Skeletal muscle cell (primary cell): ENCODE measurements at regions not wholly inside any gene's neighbourhood (a gene's known extent, or its start where the extent isn't known, plus 50 kb on each side); places are given as distances from the start of the nearest gene placed in this dataset.
"Not testable (repeated sequence)": the region's sequence is repeated elsewhere in the genome, so short reads cannot be mapped to it uniquely, and the experiment has no call there.

Experiments used
- DNase-seq: peaks from one replicate; pipeline ENCODE4 v3.0.0-alpha.2; 2010; ENCODE audit warnings: low read depth
- H3K4me3 ChIP-seq: 2 replicates; pipeline ENCODE4 v1.5.1; 2011; ENCODE audit warnings: low read depth, mild to moderate bottlenecking, control low read depth, low read length, moderate library complexity

DNA sequence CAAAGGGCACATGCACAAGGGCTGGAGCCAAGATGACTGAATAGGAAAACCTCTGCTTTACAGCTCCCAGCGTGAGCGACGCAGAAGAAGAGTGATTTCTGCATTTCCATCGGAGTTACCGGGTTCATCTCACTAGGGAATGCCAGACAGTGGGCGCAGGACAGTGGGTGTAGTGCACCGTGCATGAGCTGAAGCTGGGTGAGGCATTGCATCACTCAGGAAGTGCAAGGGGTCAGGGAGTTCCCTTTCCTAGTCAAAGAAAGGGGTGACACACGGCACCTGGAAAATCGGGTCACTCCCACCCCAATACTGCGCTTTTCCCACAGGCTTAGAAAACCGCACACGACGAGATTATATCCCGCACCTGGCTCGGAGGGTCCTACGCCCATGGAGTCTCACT is 64.5 kb upstream of the HTR1E start:
- not testable (repeated sequence) for H3K4me3 ChIP-seq, DNase-seq

DNA sequence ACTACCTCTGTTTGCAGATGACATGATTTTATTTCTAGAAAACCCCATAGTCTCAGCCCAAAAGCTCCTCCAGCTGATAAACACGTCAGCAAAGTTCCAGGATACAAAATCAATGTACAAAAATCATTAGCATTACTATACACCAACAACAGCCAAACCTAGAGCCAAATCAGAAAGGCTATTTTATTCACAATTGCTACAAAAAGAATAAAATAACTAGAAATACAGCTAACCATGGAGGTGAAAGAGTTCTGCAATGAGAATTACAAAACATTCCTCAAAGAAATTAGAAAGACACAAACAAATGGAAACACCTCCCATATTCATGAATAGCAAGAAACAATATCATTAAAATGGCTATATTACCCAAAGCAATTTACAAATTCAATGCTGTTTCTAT is 65.6 kb upstream of the HTR1E start:
- no peak for DNase-seq
- no peak overlapping the region for H3K4me3 ChIP-seq

DNA sequence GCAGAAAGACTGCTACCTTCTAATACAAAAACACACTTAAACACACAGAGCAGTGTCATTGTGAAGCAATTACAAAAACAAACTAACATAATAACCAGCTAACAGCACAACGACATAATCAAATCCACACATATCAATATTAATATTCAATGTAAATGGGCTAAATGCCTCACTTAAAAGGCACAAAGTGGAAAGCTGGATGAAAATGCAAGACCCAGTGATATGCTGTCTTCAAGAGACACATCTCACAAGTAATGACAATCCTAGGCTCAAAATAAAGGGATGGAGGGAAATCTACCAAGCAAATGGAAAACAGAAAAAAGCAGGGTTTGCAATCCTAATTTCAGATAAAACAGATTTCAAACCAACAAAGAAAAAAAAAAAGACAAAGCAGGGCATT is 67.8 kb upstream of the HTR1E start:
- DNase-seq = no peak
- H3K4me3 ChIP-seq = no peak overlapping the region

DNA sequence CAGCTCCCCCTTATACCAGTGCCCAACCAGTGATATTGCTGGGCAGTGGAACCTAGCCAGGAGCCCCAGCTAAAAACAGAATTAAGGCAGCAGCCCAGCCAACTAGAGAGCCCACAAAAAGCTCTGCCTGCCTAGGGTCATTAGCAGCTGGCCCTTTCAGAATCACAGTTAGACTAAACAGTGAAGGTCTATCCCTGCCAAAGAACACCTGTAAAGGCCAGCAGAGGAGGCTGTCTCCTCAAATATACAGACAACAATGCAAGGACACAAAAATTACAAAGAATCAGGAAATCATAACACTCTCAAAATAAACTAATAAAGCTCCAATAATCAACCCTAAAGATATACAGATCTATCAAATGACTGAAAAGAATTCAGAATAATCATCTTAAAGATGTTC is 77.8 kb upstream of the HTR1E start:
- H3K4me3 ChIP-seq = no peak overlapping the region
- DNase-seq = no peak

DNA sequence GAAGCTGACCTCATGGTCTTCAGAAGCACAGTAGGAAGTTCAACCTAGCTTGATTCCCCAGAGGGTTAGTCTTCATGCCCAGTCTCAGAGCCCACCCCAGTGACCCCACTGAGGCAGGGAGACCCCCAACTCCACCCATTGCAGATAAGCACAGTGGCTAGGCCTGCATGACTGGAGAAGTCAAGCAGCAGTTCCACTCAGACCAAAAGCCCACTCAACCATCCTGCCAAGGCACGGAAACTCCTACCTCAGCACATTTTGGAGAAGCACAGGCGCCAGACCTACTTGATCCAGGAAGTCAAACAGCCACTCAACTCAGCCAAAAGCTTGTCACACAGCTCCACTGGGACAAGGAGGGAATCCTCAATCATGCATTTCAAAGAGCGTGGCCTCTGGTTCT is 78.4 kb upstream of the HTR1E start:
- no peak overlapping the region for H3K4me3 ChIP-seq
- no peak for DNase-seq

DNA sequence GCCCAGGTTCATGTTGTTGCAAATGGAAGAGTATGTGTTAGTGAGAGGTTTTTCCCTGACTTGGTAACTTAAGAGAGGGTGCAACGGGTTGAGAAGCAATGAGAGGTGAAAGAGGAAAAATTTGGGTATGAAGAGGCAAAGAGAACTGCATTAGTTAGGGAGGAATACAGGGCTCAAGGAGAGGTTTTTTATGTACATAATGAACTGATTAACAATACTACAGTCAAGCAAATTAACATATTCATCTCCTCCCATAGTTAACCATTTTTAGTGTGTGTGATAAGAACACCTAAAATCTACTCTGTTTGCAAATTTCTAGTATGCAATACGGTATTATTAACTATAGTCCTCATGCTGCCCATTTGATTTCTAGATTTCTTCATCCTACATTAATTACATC is 79.5 kb upstream of the HTR1E start:
- DNase-seq = no peak
- H3K4me3 ChIP-seq = no peak overlapping the region

DNA sequence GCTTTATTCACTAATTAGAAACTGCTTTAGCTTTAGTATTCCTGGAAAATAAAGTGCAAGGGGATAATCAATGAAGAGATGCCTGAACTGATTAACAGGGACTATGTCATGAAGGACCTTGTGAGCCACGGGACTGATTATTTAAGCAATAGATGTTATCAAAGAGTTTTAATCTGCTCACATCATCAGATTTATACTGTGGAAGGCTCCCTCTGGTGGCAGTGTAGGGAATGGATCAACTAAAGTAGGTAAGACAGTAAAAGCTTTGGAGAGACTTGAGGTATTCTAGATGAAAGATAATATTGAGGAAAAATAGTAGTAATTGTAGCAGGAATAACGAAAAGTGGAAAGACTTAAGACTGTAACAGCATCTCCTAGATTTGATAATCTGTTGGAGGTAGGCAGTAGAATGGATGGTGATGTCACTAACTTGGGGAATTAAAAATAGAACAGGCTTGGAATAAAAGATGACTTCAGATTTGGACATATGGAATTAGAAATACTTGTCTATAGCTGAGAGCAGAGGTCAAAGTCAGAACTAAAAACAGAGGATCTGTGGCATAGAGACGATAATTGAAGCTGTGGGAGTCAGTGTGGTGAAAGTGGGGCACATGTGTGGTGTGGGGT is 80.3 kb upstream of the HTR1E start:
- no peak overlapping the region for H3K4me3 ChIP-seq
- DNase-seq = no peak

DNA sequence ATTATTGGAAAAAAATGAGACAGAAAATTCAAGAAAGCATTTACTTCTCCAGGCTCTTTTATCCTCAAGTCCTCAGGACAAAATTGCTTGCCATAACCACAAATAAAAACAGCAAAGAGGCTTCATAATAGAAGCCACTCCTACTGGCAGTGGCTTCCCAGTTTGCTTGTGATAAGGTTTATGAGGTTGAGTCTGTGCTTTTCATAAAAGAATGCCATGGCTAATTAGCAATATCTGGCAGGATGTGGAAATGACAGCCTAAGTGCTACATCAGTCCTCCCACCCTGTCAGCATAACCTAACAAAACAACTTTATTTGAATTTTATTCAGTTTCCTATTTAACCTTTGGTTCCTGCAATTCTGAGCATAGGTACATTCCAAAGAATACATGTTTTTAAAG is 80.9 kb upstream of the HTR1E start:
- DNase-seq = no peak
- H3K4me3 ChIP-seq = no peak overlapping the region

DNA sequence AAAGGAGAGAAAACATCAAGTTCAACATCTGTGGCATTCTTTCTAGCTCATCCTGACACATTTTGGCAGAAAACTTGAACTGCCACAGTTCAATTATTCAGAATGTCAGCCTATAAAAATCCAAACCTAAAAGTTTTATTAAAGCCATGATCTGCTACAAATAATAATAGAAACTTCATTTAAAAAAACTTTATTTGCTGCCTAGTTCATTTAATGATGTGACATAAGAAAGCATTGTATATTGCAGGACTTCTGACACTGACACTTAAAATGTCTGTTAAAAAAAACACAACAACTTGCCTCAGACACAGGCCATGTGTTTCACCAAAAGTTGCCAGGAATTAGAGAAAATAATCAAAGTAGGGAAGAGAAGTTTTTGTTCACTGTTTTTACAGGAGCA is 88.3 kb upstream of the HTR1E start:
- no peak for DNase-seq
- no peak overlapping the region for H3K4me3 ChIP-seq

DNA sequence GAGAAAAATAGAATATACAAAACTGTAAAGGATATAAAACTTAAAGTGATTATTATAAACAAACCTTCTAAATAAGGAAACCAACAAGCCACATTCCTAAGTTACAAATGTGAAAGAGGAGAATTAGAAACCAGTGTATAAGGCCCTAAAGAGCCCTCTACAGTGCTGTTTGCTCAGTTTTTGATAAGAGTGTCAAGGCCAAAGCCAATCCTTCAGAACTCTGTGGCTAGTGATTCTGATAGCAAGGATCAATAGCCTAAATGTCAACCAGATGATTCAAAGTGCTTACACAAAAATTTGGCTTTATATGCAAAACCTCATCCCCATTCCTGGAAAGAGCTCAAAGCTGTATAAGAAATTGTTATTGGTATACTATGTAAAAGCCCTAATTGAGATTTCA is 104.6 kb upstream of the HTR1E start:
- no peak for DNase-seq
- no peak overlapping the region for H3K4me3 ChIP-seq

DNA sequence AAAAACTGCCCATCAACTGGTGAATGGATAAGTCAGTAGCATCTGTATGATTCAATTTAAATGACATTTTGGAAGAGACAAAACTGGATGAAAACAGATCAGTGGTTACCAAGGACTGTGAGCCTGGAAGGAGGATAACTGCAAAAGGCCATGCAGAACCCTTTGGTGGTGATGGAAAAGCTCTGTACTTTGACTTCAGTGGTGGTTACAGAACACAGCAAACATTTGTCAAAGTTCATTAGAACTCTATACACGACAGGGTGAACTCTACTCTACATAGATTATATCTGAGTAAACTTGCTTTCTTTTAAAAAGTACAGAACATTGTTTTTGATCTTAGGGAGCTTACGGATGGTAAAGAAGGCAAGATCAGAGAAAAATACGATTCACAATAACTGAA is 111.9 kb upstream of the HTR1E start:
- DNase-seq = no peak
- no peak overlapping the region for H3K4me3 ChIP-seq

DNA sequence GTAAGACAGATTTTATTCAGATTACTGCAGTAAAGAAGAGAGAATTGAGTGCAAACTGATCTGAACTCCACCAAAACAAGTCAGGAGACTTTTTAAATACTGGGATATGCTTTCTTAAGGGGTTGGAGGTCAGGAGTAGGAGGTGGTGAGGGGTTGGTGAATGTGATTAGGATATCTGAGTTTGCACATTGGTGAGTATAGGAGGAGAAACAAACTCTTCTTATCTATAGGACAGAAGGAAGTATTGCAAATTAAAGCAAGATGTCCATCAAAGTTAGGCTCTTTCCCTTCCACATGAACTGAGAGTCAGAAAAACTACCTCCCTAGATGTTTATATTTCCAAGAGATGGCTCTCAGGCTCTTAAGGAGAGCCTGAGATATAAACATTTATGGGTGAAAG is 114.6 kb upstream of the HTR1E start:
- DNase-seq = no peak
- H3K4me3 ChIP-seq = no peak overlapping the region

DNA sequence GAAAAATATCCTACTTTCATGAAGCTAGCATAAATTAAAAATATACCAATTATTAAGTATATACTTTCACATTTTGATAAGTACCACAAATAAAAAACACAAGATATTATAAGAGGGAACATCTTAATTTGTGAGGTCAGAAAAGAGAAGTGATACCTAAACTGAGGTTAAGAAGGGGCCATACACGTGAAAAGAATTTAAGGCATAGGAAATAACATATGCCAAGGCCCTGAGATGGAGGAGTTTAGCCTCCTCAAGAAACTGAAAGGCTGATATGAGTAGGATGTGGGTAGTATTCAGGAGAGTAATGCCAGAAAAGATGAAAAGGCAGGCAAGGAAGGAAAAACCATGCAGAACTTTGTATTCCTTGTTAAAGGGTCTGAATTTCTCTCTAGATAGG is 116.6 kb upstream of the HTR1E start:
- no peak overlapping the region for H3K4me3 ChIP-seq
- no peak for DNase-seq

DNA sequence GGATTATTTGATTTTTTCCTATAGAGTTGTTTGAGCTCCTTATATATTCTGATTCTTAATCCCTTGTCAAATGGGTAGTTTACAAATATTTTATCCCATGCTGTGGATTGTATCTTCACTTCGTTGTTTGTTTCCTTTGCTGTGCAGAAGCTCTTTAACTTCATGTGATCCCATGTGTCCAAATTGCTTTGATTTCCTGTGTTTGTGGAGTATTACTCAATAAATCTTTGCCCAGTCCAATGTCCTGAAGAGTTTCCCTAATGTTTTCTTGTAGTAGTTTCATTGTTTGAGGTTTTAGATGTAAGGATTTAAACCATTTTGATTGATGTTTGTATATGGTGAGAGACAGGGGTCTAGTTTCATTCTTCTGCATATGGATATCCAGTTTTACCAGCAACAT is 143.7 kb upstream of the HTR1E start:
- DNase-seq = no peak
- no peak overlapping the region for H3K4me3 ChIP-seq

DNA sequence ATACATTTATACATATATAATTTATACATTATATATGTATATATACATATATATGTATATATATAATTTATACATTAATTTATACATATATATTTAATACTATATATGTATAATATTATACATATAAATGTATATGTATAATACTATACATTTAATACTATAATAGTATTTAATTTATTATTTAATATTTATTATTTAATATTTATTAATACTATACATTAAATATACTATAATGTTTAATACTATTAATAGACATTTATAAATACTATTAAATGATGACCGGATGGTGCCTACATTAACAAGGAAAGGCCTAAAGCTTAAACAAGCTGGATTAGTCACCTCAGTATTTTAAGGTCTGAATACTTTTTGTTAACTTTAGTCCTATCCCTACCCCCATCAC is 145.9 kb upstream of the HTR1E start:
- no peak overlapping the region for H3K4me3 ChIP-seq
- no peak for DNase-seq

DNA sequence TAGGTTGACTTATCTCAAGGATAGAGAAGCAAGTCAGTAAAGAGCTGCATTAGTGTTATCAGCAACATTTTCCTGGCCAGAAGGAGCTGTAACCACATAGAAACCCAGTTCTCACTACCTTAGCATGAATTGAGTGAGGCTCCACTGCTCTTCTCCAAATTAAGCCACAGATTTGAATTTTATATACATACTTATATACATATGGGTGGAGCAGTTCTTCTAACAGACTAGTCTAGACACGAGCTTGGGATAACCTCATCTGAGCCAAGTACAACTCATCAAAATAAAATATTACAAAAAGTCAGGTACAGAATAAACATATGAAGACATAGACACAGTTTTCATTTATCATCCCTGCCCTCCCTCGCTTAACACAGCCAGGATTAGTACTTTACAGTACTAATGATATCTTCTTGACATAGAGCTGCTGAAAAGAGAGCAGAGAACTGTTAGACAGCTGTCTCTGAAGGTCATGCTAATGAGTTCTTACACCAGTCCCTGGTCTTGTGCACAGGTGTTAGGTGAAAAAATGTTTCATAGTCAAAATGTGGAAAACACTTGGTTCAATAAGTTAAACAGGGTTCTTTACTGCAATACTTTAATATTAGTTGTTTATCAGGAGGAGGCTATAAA is 147.4 kb upstream of the HTR1E start:
- no peak for DNase-seq
- no peak overlapping the region for H3K4me3 ChIP-seq

DNA sequence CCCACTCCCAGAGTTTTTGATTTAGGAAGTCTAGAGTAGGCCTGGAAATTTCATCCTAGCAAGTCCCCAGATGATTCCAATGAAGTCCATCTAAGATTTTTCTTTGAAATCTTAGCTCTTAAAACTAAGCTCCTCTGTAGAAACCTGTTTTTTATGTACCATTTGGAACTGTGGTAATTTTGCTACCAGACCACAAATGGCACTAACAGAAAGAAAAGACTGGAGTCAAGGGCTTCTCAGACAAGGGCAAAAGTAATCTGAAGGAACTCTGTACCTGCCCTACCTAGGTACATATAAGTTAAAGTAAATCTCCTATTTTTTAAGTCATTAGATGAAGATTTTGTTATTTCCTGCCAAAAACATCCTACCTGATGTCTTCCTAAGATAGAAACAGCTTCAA is 155.0 kb upstream of the HTR1E start:
- no peak for DNase-seq
- no peak overlapping the region for H3K4me3 ChIP-seq

DNA sequence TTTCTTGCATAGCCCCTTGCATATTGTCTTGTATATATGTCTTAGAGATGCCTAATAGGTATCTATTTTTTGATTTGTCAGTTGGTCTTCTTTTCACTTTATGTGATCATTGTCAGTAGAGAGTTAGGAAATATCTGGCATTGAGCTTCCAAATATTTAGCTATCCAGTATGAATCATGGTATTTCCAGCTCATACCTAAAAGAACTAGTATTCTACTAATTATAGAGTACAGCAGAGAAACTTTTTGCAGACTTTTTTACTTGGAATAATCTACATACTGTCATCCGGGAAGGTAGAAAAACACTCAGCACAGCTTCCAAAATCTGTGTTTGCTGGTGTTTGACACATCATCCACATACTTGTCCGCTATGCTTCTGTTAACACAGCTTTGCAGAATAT is 156.4 kb upstream of the HTR1E start:
- no peak for DNase-seq
- H3K4me3 ChIP-seq = no peak overlapping the region

DNA sequence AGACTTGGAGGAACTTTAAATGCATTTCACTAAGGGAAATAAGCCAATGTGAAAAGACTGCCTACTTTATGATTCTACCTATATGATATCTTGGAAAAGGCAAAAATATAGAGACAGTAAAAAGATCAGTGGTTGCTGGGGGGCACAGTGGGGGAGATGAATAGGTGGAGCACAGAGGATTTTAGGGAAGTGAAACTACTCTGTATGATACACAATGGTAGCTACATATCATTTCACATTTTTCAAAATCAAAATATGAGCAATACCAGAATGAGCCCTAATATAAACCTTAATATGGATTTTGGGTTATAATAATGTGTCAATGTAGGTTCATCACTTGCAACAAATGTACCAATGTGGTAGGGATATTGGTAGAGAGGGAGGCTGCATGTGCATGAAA is 161.4 kb upstream of the HTR1E start:
- no peak overlapping the region for H3K4me3 ChIP-seq
- DNase-seq = no peak

DNA sequence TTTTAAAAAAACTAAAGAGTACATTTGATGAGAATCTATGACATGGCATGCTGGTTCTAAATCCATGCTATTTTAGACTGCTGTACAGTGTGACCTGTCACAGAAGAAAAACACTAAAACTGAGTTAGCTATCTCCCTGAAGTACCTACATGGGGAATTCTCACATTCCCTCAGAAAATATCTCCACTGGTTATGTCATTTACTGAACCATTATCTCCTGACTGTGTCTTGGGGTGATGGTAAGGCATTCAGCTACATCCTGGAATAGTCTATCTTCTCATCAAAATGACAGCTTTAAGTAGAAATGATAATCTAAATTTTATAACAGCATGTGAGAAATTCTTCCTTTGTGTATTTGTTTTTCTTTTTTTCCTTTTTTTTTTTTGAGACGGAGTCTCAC is 172.1 kb upstream of the HTR1E start:
- H3K4me3 ChIP-seq = no peak overlapping the region
- no peak for DNase-seq

DNA sequence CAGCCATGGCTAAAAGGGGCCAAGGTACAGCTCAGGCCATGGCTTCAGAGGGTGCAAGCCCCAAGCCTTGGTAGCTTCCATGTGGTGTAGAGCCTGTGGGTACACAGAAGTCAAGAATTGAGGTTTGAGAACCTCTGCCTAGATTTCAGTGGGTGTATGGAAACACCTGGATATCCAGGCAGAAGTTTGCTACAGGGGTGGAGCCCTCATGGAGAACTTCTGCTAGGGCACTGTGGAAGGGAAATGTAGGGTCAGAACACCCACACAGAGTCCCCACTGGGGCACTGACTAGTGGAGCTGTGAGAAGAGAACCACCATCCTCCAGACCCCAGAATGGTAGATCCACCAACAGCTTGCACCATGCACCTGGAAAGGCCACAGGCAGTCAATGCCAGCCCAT is 177.4 kb upstream of the HTR1E start:
- H3K4me3 ChIP-seq, DNase-seq: not testable (repeated sequence)
